ENCODE measurements at regions not wholly inside any gene's neighbourhood (a gene's known extent, or its start where the extent isn't known, plus 50 kb on each side); places are given as distances from the start of the nearest gene placed in this dataset.

DNA sequence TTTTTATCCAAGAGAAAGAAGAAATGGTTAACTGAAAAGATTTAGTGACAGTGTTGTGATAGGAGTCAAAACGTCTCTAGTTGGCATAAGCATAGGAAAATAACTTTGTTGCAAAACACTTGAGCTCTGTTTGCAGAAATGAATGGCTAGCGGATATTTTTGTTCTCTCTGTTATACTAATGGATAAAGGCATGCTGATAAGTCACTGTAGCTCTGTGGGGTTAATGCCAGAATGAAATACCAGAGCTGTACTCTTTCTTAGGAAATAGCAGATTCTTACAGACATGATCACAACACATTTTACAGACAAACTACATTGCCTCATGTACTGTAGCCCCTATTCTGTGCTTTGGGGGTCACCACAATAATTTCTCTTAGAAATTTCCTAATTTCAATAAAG lies 202.8 kb downstream of the DMRTA1 start:
- TF ChIP-seq, protein P1, sequence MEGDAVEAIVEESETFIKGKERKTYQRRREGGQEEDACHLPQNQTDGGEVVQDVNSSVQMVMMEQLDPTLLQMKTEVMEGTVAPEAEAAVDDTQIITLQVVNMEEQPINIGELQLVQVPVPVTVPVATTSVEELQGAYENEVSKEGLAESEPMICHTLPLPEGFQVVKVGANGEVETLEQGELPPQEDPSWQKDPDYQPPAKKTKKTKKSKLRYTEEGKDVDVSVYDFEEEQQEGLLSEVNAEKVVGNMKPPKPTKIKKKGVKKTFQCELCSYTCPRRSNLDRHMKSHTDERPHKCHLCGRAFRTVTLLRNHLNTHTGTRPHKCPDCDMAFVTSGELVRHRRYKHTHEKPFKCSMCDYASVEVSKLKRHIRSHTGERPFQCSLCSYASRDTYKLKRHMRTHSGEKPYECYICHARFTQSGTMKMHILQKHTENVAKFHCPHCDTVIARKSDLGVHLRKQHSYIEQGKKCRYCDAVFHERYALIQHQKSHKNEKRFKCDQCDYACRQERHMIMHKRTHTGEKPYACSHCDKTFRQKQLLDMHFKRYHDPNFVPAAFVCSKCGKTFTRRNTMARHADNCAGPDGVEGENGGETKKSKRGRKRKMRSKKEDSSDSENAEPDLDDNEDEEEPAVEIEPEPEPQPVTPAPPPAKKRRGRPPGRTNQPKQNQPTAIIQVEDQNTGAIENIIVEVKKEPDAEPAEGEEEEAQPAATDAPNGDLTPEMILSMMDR (IDR thresholded peaks at IDR 0.05 in 4 of 5, conservative IDR thresholded peaks at IDR 0.05 in 1 of 5) = no peak
- TF ChIP-seq POLR2A (IDR thresholded peaks at IDR 0.05) = no peak

All from gastrocnemius medialis (tissue), 4 donors.